CD4-positive, alpha-beta T cell (primary cell): ENCODE measurements at regions not wholly inside any gene's neighbourhood (a gene's known extent, or its start where the extent isn't known, plus 50 kb on each side); places are given as distances from the start of the nearest gene placed in this dataset.

Experiments used
- ATAC-seq: fragments of 200-7000 bp; cut with Tn5 transposase; one replicate; pipeline ENCODE4 v1.10.0; 2022; ENCODE audit warnings: mild to moderate bottlenecking; ENCODE audit not compliant: poor library complexity
- CTCF ChIA-PET: fragments of 350-600 bp; sonication (Branson Sonifier 250); formaldehyde crosslinking; loops from one replicate; lab custom pipeline; 2021; ENCODE audit warnings: antibody characterized with exemption, inconsistent platforms; lab: Charles Lee
- POLR2A ChIA-PET: fragments of 350-600 bp; sonication (Branson Sonifier 250); formaldehyde crosslinking; loops from one replicate; lab custom pipeline; 2021; ENCODE audit warnings: antibody characterized with exemption, inconsistent platforms; lab: Charles Lee
- DNase-seq, 14 experiments: peaks; one replicate each; pipeline ENCODE4 v3.0.0-alpha.2; 2013 to 2020; ENCODE audit warnings: mixed read lengths in 2 of 14
- H3K27ac ChIP-seq, 2 donors: one replicate each; pipeline versions ENCODE4 v1.5.1 to v1.7.0; 2013; ENCODE audit warnings: low read length in 2 of 2, low read depth in 1 of 2, mild to moderate bottlenecking in 1 of 2
- H3K27me3 ChIP-seq, 2 experiments: 1 replicate in 1 of 2; 2 replicates in 1 of 2; pipeline versions ENCODE4 v1.6.1 to v1.7.0; 2013; ENCODE audit warnings: low read length in 2 of 2, control low read depth in 1 of 2, mild to moderate bottlenecking in 1 of 2, moderate library complexity in 1 of 2; ENCODE audit not compliant: insufficient read depth in 2 of 2, control insufficient read depth in 1 of 2
- H3K36me3 ChIP-seq: one replicate; pipeline ENCODE4 v1.6.1; 2013; ENCODE audit warnings: low read length, control low read depth; ENCODE audit not compliant: insufficient read depth
- H3K4me1 ChIP-seq: one replicate; pipeline ENCODE4 v1.6.1; 2013; ENCODE audit warnings: low read length, control low read depth; ENCODE audit not compliant: insufficient read depth
- H3K4me3 ChIP-seq: one replicate; pipeline ENCODE4 v1.5.1; 2013; ENCODE audit warnings: mild to moderate bottlenecking, low read length, moderate library complexity
- H3K9me3 ChIP-seq, 2 experiments: 1 replicate in 1 of 2; 2 replicates in 1 of 2; pipeline versions ENCODE4 v1.6.1 to v1.7.0; 2013; ENCODE audit warnings: low read length in 2 of 2, mild to moderate bottlenecking in 2 of 2, control low read depth in 1 of 2, moderate library complexity in 1 of 2; ENCODE audit not compliant: control insufficient read depth in 1 of 2, insufficient read depth in 1 of 2
- H3K27ac Mint-ChIP-seq: one replicate; pipeline ENCODE4 v1.8.0; 2020; ENCODE audit warnings: mixed read lengths
- H3K27me3 Mint-ChIP-seq: one replicate; pipeline ENCODE4 v1.8.0; 2021; ENCODE audit warnings: mixed read lengths
- H3K36me3 Mint-ChIP-seq: one replicate; pipeline ENCODE4 v1.8.0; 2021; ENCODE audit warnings: low read depth, mixed read lengths
- H3K4me1 Mint-ChIP-seq: one replicate; pipeline ENCODE4 v1.8.0; 2021; ENCODE audit warnings: low read depth, mixed read lengths
- H3K4me3 Mint-ChIP-seq: one replicate; pipeline ENCODE4 v1.8.0; 2020; ENCODE audit warnings: mild to moderate bottlenecking, mixed read lengths
- H3K9me3 Mint-ChIP-seq: one replicate; pipeline ENCODE4 v1.8.0; 2020; ENCODE audit warnings: mixed read lengths
- CTCF ChIP-seq: fragments of 200-600 bp; IDR thresholded peaks from one replicate; pipeline ENCODE4 v1.8.0; 2022; ENCODE audit warnings: antibody characterized with exemption, mild to moderate bottlenecking
- intact Hi-C, 2 experiments: fragments of 100-400 bp; cut with DNase I in 1 of 2; cut with micrococcal nuclease in 1 of 2; formaldehyde crosslinking; loops; one replicate each; pipeline versions ENCODE4 v1.15.1 to v1.9.0; 2023 to 2025; cut with DNase I, micrococcal nuclease

- no peaks in the 10 kb centered on the region for H3K36me3 Mint-ChIP-seq
- ATAC-seq (no peak), DNase-seq (no peak)
- Histone ChIP-seq H3K27me3 (no peaks in the 10 kb centered on the region), H3K27ac (no peak overlapping the region), H3K4me1 (no peaks in the 10 kb centered on the region), H3K9me3 (no peaks in the 10 kb centered on the region), H3K4me3 (no peak overlapping the region), H3K36me3 (no peaks in the 10 kb centered on the region)
- H3K9me3 Mint-ChIP-seq, result no peaks in the 10 kb centered on the region
- ChIA-PET CTCF (no interaction called here), POLR2A (no interaction called here)
- TF ChIP-seq CTCF, result no peak
- H3K27me3 Mint-ChIP-seq, result no peaks in the 10 kb centered on the region
- no peaks in the 10 kb centered on the region for H3K4me1 Mint-ChIP-seq
- H3K27ac Mint-ChIP-seq, result no peak overlapping the region
- intact Hi-C loops, result no loop called here
- no peak overlapping the region for H3K4me3 Mint-ChIP-seq
Measured at GRCh38 chr14:48253020-48253419, 577.6 kb upstream of the MDGA2 start.

DNA sequence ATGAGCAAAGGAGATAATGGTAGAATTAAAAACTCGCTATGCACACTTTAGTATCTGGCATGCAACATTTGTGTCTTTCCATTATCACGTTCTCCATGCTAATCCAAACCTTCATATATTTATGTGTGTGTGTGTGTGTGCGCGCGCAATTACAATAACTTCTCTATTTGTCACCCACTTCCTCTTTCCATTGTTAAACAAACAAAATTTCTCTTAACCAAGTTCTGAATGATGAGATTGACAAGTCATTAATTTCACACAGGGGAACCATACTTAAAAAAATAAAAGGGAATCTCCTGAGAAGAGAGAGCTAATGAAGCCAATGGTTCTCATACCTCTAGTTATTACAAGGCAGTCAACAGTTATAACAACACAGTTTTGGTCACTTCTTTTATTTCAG, 575.9 kb upstream of the MDGA2 start:
- Mint-ChIP-seq H3K4me1 (no peaks in the 10 kb centered on the region), H3K9me3 (no peaks in the 10 kb centered on the region), H3K36me3 (no peaks in the 10 kb centered on the region), H3K4me3 (no peak overlapping the region), H3K27me3 (no peaks in the 10 kb centered on the region), H3K27ac (no peak overlapping the region)
- H3K4me1 ChIP-seq, result no peaks in the 10 kb centered on the region
- intact Hi-C loops, result no loop called here
- no peak overlapping the region for H3K27ac ChIP-seq
- POLR2A ChIA-PET, result no interaction called here
- no peak for TF ChIP-seq CTCF
- no peaks in the 10 kb centered on the region for H3K9me3 ChIP-seq
- no peaks in the 10 kb centered on the region for H3K27me3 ChIP-seq
- CTCF ChIA-PET, result no interaction called here
- no peak for ATAC-seq
- no peak overlapping the region for H3K4me3 ChIP-seq
- no peaks in the 10 kb centered on the region for H3K36me3 ChIP-seq
- no peak for DNase-seq

DNA sequence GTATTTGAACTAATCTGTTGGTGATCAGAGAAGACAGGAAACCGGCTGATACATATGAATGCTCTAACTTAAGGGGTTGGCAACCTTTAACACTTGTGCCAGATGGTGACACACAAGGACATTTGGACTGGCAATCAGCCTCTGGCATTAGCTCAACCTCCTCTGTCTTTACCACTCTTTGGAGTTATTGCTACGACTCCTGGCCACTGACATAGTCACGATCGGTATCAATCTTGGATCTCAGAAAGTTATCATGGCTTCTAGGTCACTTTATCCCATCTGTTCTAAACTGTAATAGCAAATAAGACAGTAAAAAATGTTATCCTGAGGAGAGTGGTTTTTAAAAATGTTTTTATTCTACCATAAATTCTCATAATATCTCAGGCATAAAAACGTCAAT, 575.2 kb upstream of the MDGA2 start:
- no peaks in the 10 kb centered on the region for H3K36me3 ChIP-seq
- POLR2A ChIA-PET, result no interaction called here
- H3K4me3 ChIP-seq, result no peak overlapping the region
- no peaks in the 10 kb centered on the region for H3K4me1 Mint-ChIP-seq
- TF ChIP-seq CTCF, result no peak
- no peaks in the 10 kb centered on the region for H3K27me3 ChIP-seq
- H3K27me3 Mint-ChIP-seq, result no peaks in the 10 kb centered on the region
- ATAC-seq (no peak), DNase-seq (no peak)
- CTCF ChIA-PET, result no interaction called here
- no peak overlapping the region for H3K4me3 Mint-ChIP-seq
- H3K27ac ChIP-seq, result no peak overlapping the region
- no peaks in the 10 kb centered on the region for H3K36me3 Mint-ChIP-seq
- intact Hi-C loops, result no loop called here
- H3K9me3 Mint-ChIP-seq, result no peaks in the 10 kb centered on the region
- H3K4me1 ChIP-seq, result no peaks in the 10 kb centered on the region
- H3K27ac Mint-ChIP-seq, result no peak overlapping the region
- H3K9me3 ChIP-seq, result no peaks in the 10 kb centered on the region
